IMR-90 (cell line): ENCODE measurements at regions not wholly inside any gene's neighbourhood (a gene's known extent, or its start where the extent isn't known, plus 50 kb on each side); places are given as distances from the start of the nearest gene placed in this dataset.

Experiments
- CEBPB ChIP-seq: IDR thresholded peaks from 2 replicates; pipeline ENCODE4 v1.6.1; 2012; ENCODE audit warnings: low read depth, low read length, improper control_type of control experiment
- MXI1 ChIP-seq: IDR thresholded peaks from 2 replicates; pipeline ENCODE4 v1.6.1; 2012; ENCODE audit warnings: low read depth, mild to moderate bottlenecking, low read length, moderate library complexity, borderline replicate concordance
- POLR2A ChIP-seq: IDR thresholded peaks from 2 replicates; pipeline ENCODE4 v1.6.1; 2012; ENCODE audit warnings: mild to moderate bottlenecking, low read depth, low read length
- SMC3 ChIP-seq: fragments of 150-350 bp; IDR thresholded peaks from 2 replicates; pipeline ENCODE4 v1.6.1; 2016; ENCODE audit warnings: low read depth, mild to moderate bottlenecking, antibody characterized with exemption, low read length, moderate library complexity
- TF ChIP-seq, protein P1 (sequence below): conservative IDR thresholded peaks from 2 replicates; pipeline ENCODE4 v1.5.1; 2012; ENCODE audit warnings: mild to moderate bottlenecking, low read depth, low read length, improper control_type of control experiment
- TF ChIP-seq, protein P2 (sequence below): fragments of 150-350 bp; IDR thresholded peaks from 2 replicates; pipeline ENCODE4 v1.6.1; 2016; ENCODE audit warnings: low read depth, mild to moderate bottlenecking, low read length, moderate library complexity, borderline replicate concordance

DNA sequence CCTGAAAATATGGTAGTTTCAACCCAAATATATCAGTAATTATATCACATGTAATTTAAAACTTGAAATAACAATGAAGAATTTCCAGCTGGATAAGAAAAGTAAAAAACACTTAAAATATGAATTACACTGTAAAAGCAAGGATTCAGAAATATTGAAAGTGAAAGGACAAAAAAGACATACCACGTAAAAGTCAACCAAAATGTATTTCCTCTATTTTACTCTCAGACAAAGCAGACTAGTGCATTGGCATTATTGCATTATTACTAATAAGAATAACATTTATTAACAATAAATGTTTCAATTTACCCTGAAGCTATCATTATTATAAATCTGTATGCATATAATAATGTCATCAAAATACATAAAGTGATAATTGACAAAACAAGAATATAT lies 445.1 kb upstream of the TRIB2 start:
- TF ChIP-seq, protein P1, sequence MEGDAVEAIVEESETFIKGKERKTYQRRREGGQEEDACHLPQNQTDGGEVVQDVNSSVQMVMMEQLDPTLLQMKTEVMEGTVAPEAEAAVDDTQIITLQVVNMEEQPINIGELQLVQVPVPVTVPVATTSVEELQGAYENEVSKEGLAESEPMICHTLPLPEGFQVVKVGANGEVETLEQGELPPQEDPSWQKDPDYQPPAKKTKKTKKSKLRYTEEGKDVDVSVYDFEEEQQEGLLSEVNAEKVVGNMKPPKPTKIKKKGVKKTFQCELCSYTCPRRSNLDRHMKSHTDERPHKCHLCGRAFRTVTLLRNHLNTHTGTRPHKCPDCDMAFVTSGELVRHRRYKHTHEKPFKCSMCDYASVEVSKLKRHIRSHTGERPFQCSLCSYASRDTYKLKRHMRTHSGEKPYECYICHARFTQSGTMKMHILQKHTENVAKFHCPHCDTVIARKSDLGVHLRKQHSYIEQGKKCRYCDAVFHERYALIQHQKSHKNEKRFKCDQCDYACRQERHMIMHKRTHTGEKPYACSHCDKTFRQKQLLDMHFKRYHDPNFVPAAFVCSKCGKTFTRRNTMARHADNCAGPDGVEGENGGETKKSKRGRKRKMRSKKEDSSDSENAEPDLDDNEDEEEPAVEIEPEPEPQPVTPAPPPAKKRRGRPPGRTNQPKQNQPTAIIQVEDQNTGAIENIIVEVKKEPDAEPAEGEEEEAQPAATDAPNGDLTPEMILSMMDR, result no peak
- TF ChIP-seq POLR2A (no peak), CEBPB (no peak), MXI1 (no peak), SMC3 (no peak)
- TF ChIP-seq, protein P2, sequence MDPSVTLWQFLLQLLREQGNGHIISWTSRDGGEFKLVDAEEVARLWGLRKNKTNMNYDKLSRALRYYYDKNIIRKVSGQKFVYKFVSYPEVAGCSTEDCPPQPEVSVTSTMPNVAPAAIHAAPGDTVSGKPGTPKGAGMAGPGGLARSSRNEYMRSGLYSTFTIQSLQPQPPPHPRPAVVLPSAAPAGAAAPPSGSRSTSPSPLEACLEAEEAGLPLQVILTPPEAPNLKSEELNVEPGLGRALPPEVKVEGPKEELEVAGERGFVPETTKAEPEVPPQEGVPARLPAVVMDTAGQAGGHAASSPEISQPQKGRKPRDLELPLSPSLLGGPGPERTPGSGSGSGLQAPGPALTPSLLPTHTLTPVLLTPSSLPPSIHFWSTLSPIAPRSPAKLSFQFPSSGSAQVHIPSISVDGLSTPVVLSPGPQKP, result no peak
